HEK293T (cell line): ENCODE measurements at regions not wholly inside any gene's neighbourhood (a gene's known extent, or its start where the extent isn't known, plus 50 kb on each side); places are given as distances from the start of the nearest gene placed in this dataset.

Experiments used
- BHLHE40 ChIP-seq: fragments of 450-650 bp; IDR thresholded peaks from 2 replicates; pipeline ENCODE4 v1.6.1; 2016; ENCODE audit warnings: mild to moderate bottlenecking, moderate library complexity, borderline replicate concordance
- FOXM1 ChIP-seq: fragments of 450-650 bp; IDR thresholded peaks from 2 replicates; pipeline ENCODE4 v1.6.1; 2017; ENCODE audit warnings: mild to moderate bottlenecking, borderline replicate concordance
- SP1 ChIP-seq: fragments of 450-650 bp; IDR thresholded peaks from 2 replicates; pipeline ENCODE4 v1.6.1; 2017

GRCh38 chr4:188639479-188640100 lies 500.3 kb downstream of the TRIML1 start:
- TF ChIP-seq SP1 (no peak), BHLHE40 (no peak), FOXM1 (no peak)
